ENCODE measurements at regions not wholly inside any gene's neighbourhood (a gene's known extent, or its start where the extent isn't known, plus 50 kb on each side); places are given as distances from the start of the nearest gene placed in this dataset.

DNA sequence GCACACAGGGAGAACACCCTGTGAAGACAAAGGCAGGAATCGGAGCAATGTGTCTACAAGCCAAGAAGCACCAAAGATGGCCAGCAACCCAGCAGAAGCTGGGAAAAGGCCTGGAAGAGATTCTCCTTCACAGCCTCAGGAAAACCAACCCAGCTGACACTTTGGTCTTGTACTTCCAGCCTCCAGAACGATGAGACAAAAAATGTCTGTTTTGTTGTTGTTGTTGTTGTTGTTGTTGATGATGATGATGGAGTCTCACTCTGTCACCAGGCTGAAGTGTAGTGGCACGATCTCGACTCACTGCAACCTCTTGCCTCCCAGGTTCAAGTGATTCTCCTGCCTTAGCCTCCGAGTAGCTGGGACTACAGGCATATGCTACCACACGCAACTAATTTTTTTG lies 157.3 kb downstream of the ETS2 start:
- Histone ChIP-seq H3K36me3 (no peaks in the 10 kb centered on the region), H3K27me3 (no peaks in the 10 kb centered on the region), H3K9me3 (no peaks in the 10 kb centered on the region), H3K4me3 (ENCODE audit: low read depth in 1 of 2, low read length in 1 of 2) (no peak overlapping the region), H3K4me1 (ENCODE audit: control insufficient read depth in 1 of 2, insufficient read depth in 1 of 2, low read depth in 1 of 2, low read length in 1 of 2) (no peaks in the 10 kb centered on the region), H3K27ac (no peak overlapping the region)
- TF ChIP-seq, protein P1, sequence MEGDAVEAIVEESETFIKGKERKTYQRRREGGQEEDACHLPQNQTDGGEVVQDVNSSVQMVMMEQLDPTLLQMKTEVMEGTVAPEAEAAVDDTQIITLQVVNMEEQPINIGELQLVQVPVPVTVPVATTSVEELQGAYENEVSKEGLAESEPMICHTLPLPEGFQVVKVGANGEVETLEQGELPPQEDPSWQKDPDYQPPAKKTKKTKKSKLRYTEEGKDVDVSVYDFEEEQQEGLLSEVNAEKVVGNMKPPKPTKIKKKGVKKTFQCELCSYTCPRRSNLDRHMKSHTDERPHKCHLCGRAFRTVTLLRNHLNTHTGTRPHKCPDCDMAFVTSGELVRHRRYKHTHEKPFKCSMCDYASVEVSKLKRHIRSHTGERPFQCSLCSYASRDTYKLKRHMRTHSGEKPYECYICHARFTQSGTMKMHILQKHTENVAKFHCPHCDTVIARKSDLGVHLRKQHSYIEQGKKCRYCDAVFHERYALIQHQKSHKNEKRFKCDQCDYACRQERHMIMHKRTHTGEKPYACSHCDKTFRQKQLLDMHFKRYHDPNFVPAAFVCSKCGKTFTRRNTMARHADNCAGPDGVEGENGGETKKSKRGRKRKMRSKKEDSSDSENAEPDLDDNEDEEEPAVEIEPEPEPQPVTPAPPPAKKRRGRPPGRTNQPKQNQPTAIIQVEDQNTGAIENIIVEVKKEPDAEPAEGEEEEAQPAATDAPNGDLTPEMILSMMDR (IDR thresholded peaks at IDR 0.05) = no peak

DNA sequence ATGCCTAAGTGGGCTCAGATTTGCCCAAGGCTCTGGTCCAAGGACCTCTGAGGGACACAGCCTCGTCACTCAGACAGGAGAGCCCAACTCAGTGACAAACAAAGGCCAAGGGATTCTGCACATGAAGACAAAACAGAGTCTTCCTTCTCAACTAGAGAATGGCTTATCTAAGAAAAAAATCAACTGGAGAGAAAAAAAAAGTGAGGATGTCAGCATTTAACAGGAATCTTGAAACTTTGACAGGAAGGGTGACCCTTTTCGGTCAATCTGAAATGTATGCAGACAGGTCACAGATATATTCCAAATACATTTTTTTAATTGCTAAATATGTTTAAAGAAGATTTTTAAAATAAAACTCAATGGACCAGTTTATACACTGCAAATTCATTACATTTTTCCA lies 154.5 kb downstream of the ETS2 start:
- Histone ChIP-seq H3K27me3 (no peaks in the 10 kb centered on the region), H3K4me3 (ENCODE audit: low read depth in 1 of 2, low read length in 1 of 2) (no peak overlapping the region), H3K27ac (no peak overlapping the region), H3K36me3 (no peaks in the 10 kb centered on the region), H3K9me3 (no peaks in the 10 kb centered on the region), H3K4me1 (ENCODE audit: control insufficient read depth in 1 of 2, insufficient read depth in 1 of 2, low read depth in 1 of 2, low read length in 1 of 2) (no peaks in the 10 kb centered on the region)
- TF ChIP-seq, protein P1 (IDR thresholded peaks at IDR 0.05) = no peak

DNA sequence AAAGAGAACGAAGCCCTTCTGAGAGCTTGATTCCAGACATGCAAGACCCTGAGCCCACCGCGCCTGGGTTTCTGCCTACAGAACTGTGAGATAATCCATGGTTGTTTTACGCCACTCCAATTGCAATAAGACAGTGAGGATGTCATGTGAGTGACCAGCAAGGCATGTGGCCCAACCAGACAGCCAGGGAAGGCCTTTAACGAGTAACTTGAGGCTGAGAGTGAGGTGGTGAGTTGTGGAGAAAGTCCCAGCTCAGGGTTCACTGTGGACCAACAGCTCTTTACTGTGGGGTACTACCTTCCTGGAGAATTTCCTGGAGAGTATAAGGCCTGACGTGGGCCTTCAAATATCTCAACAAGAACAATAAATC lies 153.9 kb downstream of the ETS2 start:
- TF ChIP-seq, protein P1 (IDR thresholded peaks at IDR 0.05) = no peak
- H3K9me3 ChIP-seq = no peaks in the 10 kb centered on the region
- H3K4me3 ChIP-seq (ENCODE audit: low read depth in 1 of 2, low read length in 1 of 2) = no peak overlapping the region
- H3K4me1 ChIP-seq (ENCODE audit: control insufficient read depth in 1 of 2, insufficient read depth in 1 of 2, low read depth in 1 of 2, low read length in 1 of 2) = no peaks in the 10 kb centered on the region
- no peaks in the 10 kb centered on the region for H3K36me3 ChIP-seq
- H3K27ac ChIP-seq = no peak overlapping the region
- H3K27me3 ChIP-seq = no peaks in the 10 kb centered on the region

DNA sequence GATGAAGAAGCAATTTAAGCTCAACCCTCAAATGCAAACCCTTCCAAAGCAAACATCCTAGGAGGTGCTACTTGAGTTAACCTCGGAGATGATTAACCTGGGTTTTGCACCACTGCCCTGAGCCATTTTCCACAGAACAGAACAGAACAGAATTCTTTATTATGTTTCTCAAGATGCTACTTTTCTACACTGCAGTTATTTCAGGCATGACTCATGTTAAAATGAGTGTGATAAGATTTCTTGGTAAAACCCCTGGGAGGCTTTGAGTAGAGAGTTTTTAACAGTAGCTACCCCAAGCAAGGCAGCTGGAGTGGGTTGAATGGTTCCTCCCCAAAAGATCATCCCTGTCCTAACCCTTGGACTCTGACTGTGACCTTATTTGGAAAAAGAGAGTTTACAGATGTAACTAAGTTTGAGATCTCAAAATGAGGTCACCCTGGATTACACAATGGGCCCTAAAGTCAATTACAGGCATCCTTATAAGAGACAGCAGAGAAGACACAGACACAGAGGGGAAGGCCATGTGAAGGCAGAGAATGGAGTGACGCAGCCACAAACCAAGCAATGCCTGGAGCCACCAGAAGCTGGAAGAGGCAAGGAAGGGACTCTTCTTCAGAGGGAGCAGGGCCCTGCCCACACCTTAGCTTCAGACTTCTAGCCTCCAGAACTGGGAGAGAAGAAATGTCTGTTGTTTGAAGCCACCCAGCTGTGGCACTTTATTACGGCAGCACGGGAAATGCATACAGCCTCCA lies 153.4 kb downstream of the ETS2 start:
- TF ChIP-seq, protein P1 (IDR thresholded peaks at IDR 0.05) = no peak
- Histone ChIP-seq H3K4me3 (ENCODE audit: low read depth in 1 of 2, low read length in 1 of 2) (no peak overlapping the region), H3K27me3 (no peaks in the 10 kb centered on the region), H3K36me3 (no peaks in the 10 kb centered on the region), H3K4me1 (ENCODE audit: control insufficient read depth in 1 of 2, insufficient read depth in 1 of 2, low read depth in 1 of 2, low read length in 1 of 2) (no peaks in the 10 kb centered on the region), H3K27ac (no peak overlapping the region), H3K9me3 (no peaks in the 10 kb centered on the region)

DNA sequence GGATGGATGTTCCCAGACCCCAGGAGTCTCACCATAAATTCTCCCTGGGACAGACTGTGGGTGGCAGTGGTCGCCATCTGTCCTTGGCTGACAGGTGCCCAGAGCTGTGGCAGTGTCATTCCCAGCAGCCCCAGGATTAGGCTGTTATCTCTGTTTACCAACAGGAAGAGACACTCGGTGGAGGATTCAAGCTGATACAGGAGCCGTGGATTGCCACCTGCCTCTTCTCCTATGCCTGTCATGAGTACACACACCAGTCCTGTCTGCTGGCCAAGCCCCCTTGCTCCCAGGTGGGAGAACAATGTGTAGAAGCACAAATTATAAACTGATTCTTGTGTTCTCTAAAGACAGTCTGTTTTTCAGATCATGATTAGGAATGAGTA lies 152.6 kb downstream of the ETS2 start:
- no peak overlapping the region for H3K27ac ChIP-seq
- no peaks in the 10 kb centered on the region for H3K4me1 ChIP-seq (ENCODE audit: control insufficient read depth in 1 of 2, insufficient read depth in 1 of 2, low read depth in 1 of 2, low read length in 1 of 2)
- TF ChIP-seq, protein P1 (IDR thresholded peaks at IDR 0.05) = no peak
- no peaks in the 10 kb centered on the region for H3K27me3 ChIP-seq
- no peak overlapping the region for H3K4me3 ChIP-seq (ENCODE audit: low read depth in 1 of 2, low read length in 1 of 2)
- no peaks in the 10 kb centered on the region for H3K36me3 ChIP-seq
- no peaks in the 10 kb centered on the region for H3K9me3 ChIP-seq
